Transverse colon (tissue), 4 donors: ENCODE measurements at regions not wholly inside any gene's neighbourhood (a gene's known extent, or its start where the extent isn't known, plus 50 kb on each side); places are given as distances from the start of the nearest gene placed in this dataset.

Experiments used
- DNase-seq: peaks from one replicate; pipeline ENCODE4 v3.0.0-alpha.2; 2019
- H3K27ac ChIP-seq, 4 donors: fragments of 200-600 bp; sonication (generic); 2 replicates each; pipeline ENCODE4 v1.5.1; 2016 to 2018; ENCODE audit warnings: inconsistent platforms in 4 of 4
- H3K27me3 ChIP-seq: fragments of 200-600 bp; sonication (generic); 2 replicates; pipeline ENCODE4 v1.5.1; 2017; ENCODE audit warnings: inconsistent platforms
- H3K36me3 ChIP-seq, 4 donors: fragments of 200-600 bp; sonication (generic); 2 replicates each; pipeline ENCODE4 v1.5.1; 2017 to 2019; ENCODE audit warnings: inconsistent platforms in 4 of 4
- H3K4me1 ChIP-seq, 4 donors: fragments of 200-600 bp; sonication (generic); 2 replicates each; pipeline ENCODE4 v1.5.1; 2017 to 2020; ENCODE audit warnings: inconsistent platforms in 4 of 4
- H3K4me3 ChIP-seq, 4 donors: fragments of 200-600 bp; sonication (generic); 1 replicate in 1 of 4; 2 replicates in 3 of 4; pipeline versions ENCODE4 v1.5.1 to v1.6.1; 2017 to 2019; ENCODE audit warnings: inconsistent platforms in 4 of 4
- H3K9me3 ChIP-seq, 2 donors: fragments of 200-600 bp; sonication (generic); 2 replicates each; pipeline ENCODE4 v1.5.1; 2017 to 2019; ENCODE audit warnings: inconsistent platforms in 2 of 2
- CTCF ChIP-seq, 5 experiments: fragments of 200-600 bp in 3 of 5; fragments of 450-650 bp in 2 of 5; sonication (generic) in 3 of 5; IDR thresholded peaks; 1 replicate in 2 of 5; 2 replicates in 3 of 5; pipeline ENCODE4 v1.5.1; 2016 to 2017; ENCODE audit warnings: antibody characterized with exemption in 5 of 5, inconsistent platforms in 3 of 5, mild to moderate bottlenecking in 2 of 5, moderate library complexity in 1 of 5
- EP300 ChIP-seq: sonication (generic); formaldehyde crosslinking; IDR thresholded peaks from one replicate; pipeline ENCODE4 v1.6.1; 2017; ENCODE audit warnings: antibody characterized with exemption, low read depth
- POLR2A ChIP-seq: fragments of 450-650 bp; IDR thresholded peaks from one replicate; pipeline ENCODE4 v1.6.1; 2016; ENCODE audit warnings: antibody characterized with exemption, mild to moderate bottlenecking, moderate library complexity
- POLR2AphosphoS5 ChIP-seq, 3 donors: sonication (generic); formaldehyde crosslinking; IDR thresholded peaks; one replicate each; pipeline ENCODE4 v1.6.1; 2016; ENCODE audit warnings: antibody characterized with exemption in 3 of 3
- WGBS, 2 donors: methylation state at CpG; one replicate each; pipeline ENCODE4 v1.1.5; 2018; ENCODE audit warnings: low coverage in 1 of 2; 5-methylcytosine and 5-hydroxymethylcytosine counted together
- in situ Hi-C, 4 donors: fragments of 200-750 bp; cut with MboI; loops; one replicate each; pipeline versions ENCODE4 v1.15.0 to v1.15.1; 2017; ENCODE audit warnings: low sequenced_read_pairs in 3 of 4, low pct_ligation_motif_present in 1 of 4, low pct_unique_long_range_greater_than_20kb in 1 of 4
- intact Hi-C: fragments of 100-400 bp; cut with DNase I; formaldehyde crosslinking; loops from one replicate; pipeline ENCODE4 v1.15.1; 2023; ENCODE audit warnings: low total_unique reads

- no peak for DNase-seq
- Histone ChIP-seq H3K27ac (no peak overlapping the region), H3K9me3 (no peaks in the 10 kb centered on the region), H3K27me3 (no peaks in the 10 kb centered on the region), H3K36me3 (no peaks in the 10 kb centered on the region), H3K4me1 (no peaks in the 10 kb centered on the region), H3K4me3 (no peak overlapping the region)
- in situ Hi-C loops (no loop called here), intact Hi-C loops (no loop called here)
- TF ChIP-seq EP300, result no peak
- TF ChIP-seq POLR2A, result no peak
- no peak for TF ChIP-seq POLR2AphosphoS5 (IDR thresholded peaks at IDR 0.05)
- TF ChIP-seq CTCF (IDR thresholded peaks at IDR 0.05), result no peak
- WGBS, 2 donors, result 54 to 75% methylated on average over 3 of the region's 3 CpGs
Observed at GRCh38 chr1:223033658-223034057, 109.4 kb downstream of the TLR5 start.

- H3K27me3 ChIP-seq, result no peaks in the 10 kb centered on the region
- WGBS, 2 donors, result 60 to 89% methylated on average over 1 to 5 of the region's 5 CpGs
- TF ChIP-seq POLR2AphosphoS5 (IDR thresholded peaks at IDR 0.05), result no peak
- no peak for TF ChIP-seq POLR2A
- no peak for TF ChIP-seq CTCF (IDR thresholded peaks at IDR 0.05)
- no peak for TF ChIP-seq EP300
- no peak for DNase-seq
- intact Hi-C loops, result no loop called here
- in situ Hi-C loops, result no loop called here
- H3K4me3 ChIP-seq, result no peak overlapping the region
- no peak overlapping the region for H3K27ac ChIP-seq
- H3K36me3 ChIP-seq, result no peaks in the 10 kb centered on the region
- no peaks in the 10 kb centered on the region for H3K4me1 ChIP-seq
- no peaks in the 10 kb centered on the region for H3K9me3 ChIP-seq
Observed at GRCh38 chr1:223034270-223034798, 108.7 kb downstream of the TLR5 start.

GRCh38 chr1:223035724-223036478 lies 107.1 kb downstream of the TLR5 start:
- H3K4me1 ChIP-seq, result no peaks in the 10 kb centered on the region
- no peak for DNase-seq
- H3K27me3 ChIP-seq, result no peaks in the 10 kb centered on the region
- TF ChIP-seq POLR2AphosphoS5 (IDR thresholded peaks at IDR 0.05), result no peak
- no peak for TF ChIP-seq POLR2A
- TF ChIP-seq CTCF (IDR thresholded peaks at IDR 0.05), result no peak
- TF ChIP-seq EP300, result no peak
- in situ Hi-C loops (no loop called here), intact Hi-C loops (no loop called here)
- 61 to 66% methylated on average over 10 to 11 of the region's 11 CpGs for WGBS, 2 donors
- no peaks in the 10 kb centered on the region for H3K36me3 ChIP-seq
- H3K9me3 ChIP-seq, result no peaks in the 10 kb centered on the region
- H3K27ac ChIP-seq, result no peak overlapping the region
- no peak overlapping the region for H3K4me3 ChIP-seq

- DNase-seq, result no peak
- H3K9me3 ChIP-seq, result no peaks in the 10 kb centered on the region
- H3K4me3 ChIP-seq, result no peak overlapping the region
- no peaks in the 10 kb centered on the region for H3K27me3 ChIP-seq
- no peak overlapping the region for H3K27ac ChIP-seq
- in situ Hi-C loops, result no loop called here
- TF ChIP-seq POLR2AphosphoS5 (IDR thresholded peaks at IDR 0.05), result no peak
- no peak for TF ChIP-seq POLR2A
- TF ChIP-seq CTCF (IDR thresholded peaks at IDR 0.05), result no peak
- no peak for TF ChIP-seq EP300
- WGBS, 2 donors, result 92% methylated on average over 6 of the region's 6 CpGs; no CpG with 5 or more reads in 1 of the 2 donors
- no peaks in the 10 kb centered on the region for H3K4me1 ChIP-seq
- no peaks in the 10 kb centered on the region for H3K36me3 ChIP-seq
- intact Hi-C loops, result no loop called here
Observed at GRCh38 chr1:223036479-223036845, 106.6 kb downstream of the TLR5 start.
